ENCODE measurements at regions not wholly inside any gene's neighbourhood (a gene's known extent, or its start where the extent isn't known, plus 50 kb on each side); places are given as distances from the start of the nearest gene placed in this dataset.

DNA sequence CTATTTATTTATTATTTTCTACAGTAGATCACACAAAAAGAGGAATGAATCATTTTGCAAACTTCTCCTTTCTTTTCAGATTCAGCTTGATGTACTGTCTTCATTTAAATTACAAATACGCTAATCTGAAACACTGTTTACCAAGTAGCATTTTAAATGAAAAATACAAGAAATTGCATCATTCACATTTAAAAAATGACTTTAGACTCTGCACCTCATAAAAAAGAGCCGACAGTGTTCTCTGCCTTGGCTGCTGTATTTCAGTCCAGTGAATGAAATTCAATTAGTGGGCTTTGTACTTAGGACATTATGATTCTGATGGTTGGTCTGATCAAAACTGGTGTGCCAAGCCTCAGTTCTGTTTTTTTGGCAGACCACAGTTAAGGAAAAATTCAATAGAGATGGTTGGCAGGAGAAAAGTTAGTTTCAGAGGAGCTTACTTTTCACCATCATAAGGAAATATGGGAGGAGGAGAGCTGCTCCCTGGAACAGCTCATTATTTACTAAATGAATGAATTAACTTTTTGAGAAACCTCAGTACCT, 222.4 kb upstream of the ESRRG start:
- no peak for DNase-seq
- Histone ChIP-seq H3K27ac (no peak overlapping the region), H3K27me3 (replicated peaks) (no peaks in the 10 kb centered on the region), H3K4me3 (ENCODE audit: low read depth, low read length) (no peak overlapping the region), H3K36me3 (replicated peaks) (no peaks in the 10 kb centered on the region)
- in situ Hi-C loops (cut with HindIII; ENCODE audit: low pct_ligation_motif_present, low sequenced_read_pairs), result no loop called here
- TF ChIP-seq CTCF (IDR thresholded peaks at IDR 0.05; ENCODE audit: low read depth, low read length, missing control alignments), result no peak

DNA sequence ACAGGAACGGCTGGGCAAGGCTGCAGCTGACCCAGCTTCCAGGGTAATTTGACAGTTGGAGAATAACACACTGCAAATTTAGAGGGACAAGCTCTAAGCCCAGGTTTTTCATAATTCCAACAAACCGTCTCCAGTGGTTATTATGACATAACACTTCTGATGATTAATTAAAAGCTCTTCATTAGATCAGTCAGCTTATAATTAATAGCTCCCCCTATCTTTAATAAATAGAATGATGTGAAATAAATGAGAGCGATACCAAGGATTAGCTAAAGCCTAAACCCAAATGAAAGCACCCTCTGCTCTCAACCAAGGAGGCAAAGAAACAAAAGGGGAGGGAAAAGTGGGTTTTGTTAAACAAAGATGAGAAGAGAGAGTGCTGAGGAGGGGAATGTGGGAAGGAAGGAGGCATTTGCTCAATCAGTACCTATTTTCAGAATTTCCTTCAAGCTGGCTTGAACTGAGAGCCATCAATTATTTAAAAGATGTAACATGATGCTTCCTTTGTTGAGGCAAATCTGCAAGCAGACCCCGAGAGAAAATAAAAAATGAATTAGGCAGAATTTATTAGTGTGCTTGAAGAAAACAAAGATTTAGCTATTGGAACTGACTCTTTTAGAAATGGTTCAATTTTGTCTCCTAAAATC, 221.8 kb upstream of the ESRRG start:
- Histone ChIP-seq H3K36me3 (replicated peaks) (no peaks in the 10 kb centered on the region), H3K4me3 (ENCODE audit: low read depth, low read length) (no peak overlapping the region), H3K27ac (no peak overlapping the region), H3K27me3 (replicated peaks) (no peaks in the 10 kb centered on the region)
- in situ Hi-C loops (cut with HindIII; ENCODE audit: low pct_ligation_motif_present, low sequenced_read_pairs), result no loop called here
- DNase-seq, result no peak
- TF ChIP-seq CTCF (IDR thresholded peaks at IDR 0.05; ENCODE audit: low read depth, low read length, missing control alignments), result no peak

- in situ Hi-C loops (cut with HindIII; ENCODE audit: low pct_ligation_motif_present, low sequenced_read_pairs), result no loop called here
- Histone ChIP-seq H3K36me3 (replicated peaks) (no peaks in the 10 kb centered on the region), H3K27ac (no peak overlapping the region), H3K27me3 (replicated peaks) (no peaks in the 10 kb centered on the region), H3K4me3 (ENCODE audit: low read depth, low read length) (no peak overlapping the region)
- DNase-seq, result no peak
- TF ChIP-seq CTCF (IDR thresholded peaks at IDR 0.05; ENCODE audit: low read depth, low read length, missing control alignments), result no peak
These were observed 214.3 kb upstream of the ESRRG start for GRCh38 chr1:216937491-216937890.

DNA sequence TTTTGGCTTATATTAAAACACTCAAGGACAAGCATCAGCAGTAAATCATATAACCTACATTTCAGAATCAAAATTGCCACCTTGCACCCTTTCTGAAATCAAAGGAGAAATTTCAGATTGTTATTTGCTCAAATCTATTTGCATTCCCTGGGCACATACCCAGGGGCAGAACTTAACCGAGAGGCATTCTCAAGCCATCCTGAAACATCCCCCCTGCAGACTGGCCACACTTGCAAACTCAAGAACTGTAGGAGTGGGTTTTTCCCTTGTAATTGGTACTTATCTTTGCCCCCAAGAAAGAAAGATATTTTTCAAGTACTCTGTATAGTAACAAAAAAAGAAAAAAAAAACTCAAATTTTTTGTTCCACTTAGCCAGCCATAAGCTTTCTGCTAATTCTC, 213.6 kb upstream of the ESRRG start:
- no peak for DNase-seq
- no peak for TF ChIP-seq CTCF (IDR thresholded peaks at IDR 0.05; ENCODE audit: low read depth, low read length, missing control alignments)
- Histone ChIP-seq H3K27ac (no peak overlapping the region), H3K36me3 (replicated peaks) (no peaks in the 10 kb centered on the region), H3K27me3 (replicated peaks) (no peaks in the 10 kb centered on the region), H3K4me3 (ENCODE audit: low read depth, low read length) (no peak overlapping the region)
- in situ Hi-C loops (cut with HindIII; ENCODE audit: low pct_ligation_motif_present, low sequenced_read_pairs), result no loop called here

DNA sequence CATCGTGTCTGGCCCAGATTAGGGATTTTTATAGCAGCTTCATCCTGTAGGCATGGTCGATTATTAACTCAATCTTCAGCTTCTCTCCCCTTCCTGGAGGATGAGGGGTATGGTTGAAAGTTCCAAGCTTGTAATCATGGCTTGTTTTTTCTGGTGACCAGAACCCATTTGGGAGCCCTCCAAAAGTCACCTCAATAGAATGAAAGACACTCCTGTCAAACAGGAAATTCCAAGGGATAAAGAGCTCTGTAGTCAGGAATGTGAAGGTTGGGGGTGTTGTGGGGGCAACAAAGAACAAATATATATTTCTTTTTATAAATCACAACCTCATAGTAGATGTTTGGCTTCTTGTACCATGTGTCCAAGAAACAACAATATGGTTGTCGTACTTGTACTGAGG, 212.7 kb upstream of the ESRRG start:
- Histone ChIP-seq H3K36me3 (replicated peaks) (no peaks in the 10 kb centered on the region), H3K27ac (no peak overlapping the region), H3K4me3 (ENCODE audit: low read depth, low read length) (no peak overlapping the region), H3K27me3 (replicated peaks) (no peaks in the 10 kb centered on the region)
- TF ChIP-seq CTCF (IDR thresholded peaks at IDR 0.05; ENCODE audit: low read depth, low read length, missing control alignments), result no peak
- DNase-seq, result no peak
- in situ Hi-C loops (cut with HindIII; ENCODE audit: low pct_ligation_motif_present, low sequenced_read_pairs), result no loop called here

DNA sequence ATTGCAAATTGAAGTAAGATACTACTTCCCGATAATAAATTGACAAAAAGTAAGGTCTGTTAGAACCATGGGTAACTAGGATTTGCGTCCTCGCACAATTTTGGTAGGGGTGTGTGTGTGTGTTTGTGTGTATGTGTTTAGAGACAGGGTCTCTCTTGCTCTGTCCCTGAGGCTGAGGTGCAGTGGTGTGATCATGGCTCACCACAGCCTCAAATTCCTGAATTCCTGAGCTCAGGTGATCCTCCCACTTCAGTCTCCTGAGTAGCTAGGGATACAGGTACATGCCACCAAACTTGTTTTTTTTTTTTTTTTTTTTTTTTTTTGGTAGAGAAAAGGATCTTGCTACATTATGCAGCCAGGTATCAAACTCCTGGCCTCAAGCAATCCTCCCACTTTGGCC, 209.2 kb upstream of the ESRRG start:
- no peak for TF ChIP-seq CTCF (IDR thresholded peaks at IDR 0.05; ENCODE audit: low read depth, low read length, missing control alignments)
- H3K36me3 ChIP-seq (replicated peaks), result no peaks in the 10 kb centered on the region
- in situ Hi-C loops (cut with HindIII; ENCODE audit: low pct_ligation_motif_present, low sequenced_read_pairs), result no loop called here
- no peak overlapping the region for H3K27ac ChIP-seq
- no peak for DNase-seq
- H3K4me3 ChIP-seq (ENCODE audit: low read depth, low read length), result no peak overlapping the region
- no peaks in the 10 kb centered on the region for H3K27me3 ChIP-seq (replicated peaks)
